Ovary (tissue), 7 donors: ENCODE measurements at regions not wholly inside any gene's neighbourhood (a gene's known extent, or its start where the extent isn't known, plus 50 kb on each side); places are given as distances from the start of the nearest gene placed in this dataset.

Experiments used
- DNase-seq, 5 donors: peaks; one replicate each; pipeline ENCODE4 v3.0.0-alpha.2; 2019 to 2020
- H3K27ac ChIP-seq, 2 donors: fragments of 200-600 bp; one replicate each; pipeline versions ENCODE4 v1.5.1 to v1.8.0; 2019 to 2022
- H3K27me3 ChIP-seq: fragments of 200-600 bp; one replicate; pipeline ENCODE4 v1.8.0; 2022
- H3K36me3 ChIP-seq: fragments of 200-600 bp; sonication (generic); one replicate; pipeline ENCODE4 v1.5.1; 2019
- H3K4me1 ChIP-seq: one replicate; pipeline ENCODE4 v1.8.1; 2013; ENCODE audit warnings: mild to moderate bottlenecking, moderate library complexity; ENCODE audit not compliant: insufficient read depth
- H3K4me3 ChIP-seq: fragments of 200-600 bp; sonication (generic); one replicate; pipeline ENCODE4 v1.5.1; 2017
- H3K9me3 ChIP-seq, 2 donors: fragments of 200-600 bp in 1 of 2; sonication (generic) in 1 of 2; one replicate each; pipeline versions ENCODE4 v1.5.1 to v1.8.1; 2013 to 2019; ENCODE audit warnings: mild to moderate bottlenecking in 1 of 2, moderate library complexity in 1 of 2
- EP300 ChIP-seq: sonication (generic); formaldehyde crosslinking; IDR thresholded peaks from one replicate; pipeline ENCODE4 v1.6.1; 2017; ENCODE audit warnings: antibody characterized with exemption
- POLR2A ChIP-seq: fragments of 450-650 bp; IDR thresholded peaks from one replicate; pipeline ENCODE4 v1.6.1; 2017; ENCODE audit warnings: antibody characterized with exemption, mild to moderate bottlenecking, moderate library complexity
- WGBS, 3 donors: extraction: QIAGEN DNeasy Blood & Tissue Kit in 1 of 3; methylation state at CpG; one replicate each; pipeline versions ENCODE4 v1.1.5 to v1.1.7; 2013 to 2017; 5-methylcytosine and 5-hydroxymethylcytosine counted together
- intact Hi-C, 4 donors: fragments of 100-400 bp; cut with DNase I; formaldehyde crosslinking; loops; one replicate each; pipeline versions ENCODE4 v1.11.0 to v1.15.1; 2022 to 2023
- TF ChIP-seq, protein P1 (sequence below), 3 donors: fragments of 450-650 bp in 2 of 3; fragments of 200-600 bp in 1 of 3; IDR thresholded peaks; one replicate each; pipeline versions ENCODE4 v1.5.1 to v1.8.0; 2016 to 2022; ENCODE audit warnings: antibody characterized with exemption in 3 of 3, mild to moderate bottlenecking in 1 of 3
- donor health status: DM: no; HTN: no; CAD: no; lungs with moderate emphysema.
- donor health status: DM: no; HTN: no; CAD: no.
- donor health status: Bipolar disorder and iron deficiency.
- donor health status: DM: no; HTN: no; CAD: no.
- donor health status: DM: yes; HTN: yes; CAD: no.

DNA sequence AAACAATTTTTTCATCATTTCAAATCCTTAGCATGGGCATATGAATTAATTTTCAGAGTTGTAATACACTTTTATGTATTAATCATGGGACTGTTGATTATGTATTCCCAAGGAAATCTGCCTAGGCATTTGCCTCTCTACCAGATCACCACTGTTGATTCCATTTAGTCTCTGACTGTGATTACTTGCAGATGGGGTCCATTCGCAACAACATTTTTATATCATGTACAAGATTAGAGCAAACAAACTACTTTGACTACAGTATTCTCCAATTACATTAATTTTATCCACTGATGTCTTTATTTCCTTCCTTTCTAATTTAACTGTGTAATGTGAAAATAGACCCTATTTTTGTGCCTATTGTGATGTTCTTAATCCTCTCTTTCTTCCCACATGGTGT lies 831.4 kb upstream of the SLC35B3 start:
- Histone ChIP-seq H3K36me3 (no peaks in the 10 kb centered on the region), H3K9me3 (no peaks in the 10 kb centered on the region), H3K27me3 (no peaks in the 10 kb centered on the region), H3K4me3 (no peak overlapping the region), H3K27ac (no peak overlapping the region), H3K4me1 (no peaks in the 10 kb centered on the region)
- intact Hi-C loops = no loop called here
- 77 to 81% (median 79%) methylated on average over 1 of the region's 1 CpG for WGBS, 3 donors
- TF ChIP-seq, protein P1, sequence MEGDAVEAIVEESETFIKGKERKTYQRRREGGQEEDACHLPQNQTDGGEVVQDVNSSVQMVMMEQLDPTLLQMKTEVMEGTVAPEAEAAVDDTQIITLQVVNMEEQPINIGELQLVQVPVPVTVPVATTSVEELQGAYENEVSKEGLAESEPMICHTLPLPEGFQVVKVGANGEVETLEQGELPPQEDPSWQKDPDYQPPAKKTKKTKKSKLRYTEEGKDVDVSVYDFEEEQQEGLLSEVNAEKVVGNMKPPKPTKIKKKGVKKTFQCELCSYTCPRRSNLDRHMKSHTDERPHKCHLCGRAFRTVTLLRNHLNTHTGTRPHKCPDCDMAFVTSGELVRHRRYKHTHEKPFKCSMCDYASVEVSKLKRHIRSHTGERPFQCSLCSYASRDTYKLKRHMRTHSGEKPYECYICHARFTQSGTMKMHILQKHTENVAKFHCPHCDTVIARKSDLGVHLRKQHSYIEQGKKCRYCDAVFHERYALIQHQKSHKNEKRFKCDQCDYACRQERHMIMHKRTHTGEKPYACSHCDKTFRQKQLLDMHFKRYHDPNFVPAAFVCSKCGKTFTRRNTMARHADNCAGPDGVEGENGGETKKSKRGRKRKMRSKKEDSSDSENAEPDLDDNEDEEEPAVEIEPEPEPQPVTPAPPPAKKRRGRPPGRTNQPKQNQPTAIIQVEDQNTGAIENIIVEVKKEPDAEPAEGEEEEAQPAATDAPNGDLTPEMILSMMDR (IDR thresholded peaks at IDR 0.05) = no peak
- TF ChIP-seq EP300 (no peak), POLR2A (no peak)
- DNase-seq = no peak

DNA sequence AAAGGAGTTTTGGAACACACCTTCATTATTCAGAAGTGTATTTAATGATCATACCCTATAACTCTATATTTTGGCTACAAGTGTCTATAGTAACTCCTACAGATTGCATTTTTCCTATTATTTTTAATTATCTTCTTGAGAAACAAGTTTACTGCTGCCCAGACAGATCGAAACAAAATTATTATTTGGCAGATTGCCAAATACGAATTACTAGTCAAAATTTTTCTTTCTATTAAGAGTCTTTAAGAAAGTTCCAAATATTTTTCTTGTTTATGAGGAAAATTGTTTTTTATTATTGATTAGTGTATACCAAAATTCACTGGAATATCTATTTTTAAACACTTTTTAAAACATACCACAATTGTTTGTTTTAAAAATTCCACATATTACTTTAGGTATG lies 821.9 kb upstream of the SLC35B3 start:
- H3K36me3 ChIP-seq = no peaks in the 10 kb centered on the region
- WGBS, 3 donors = 34 to 47% (median 37%) methylated on average over 2 of the region's 2 CpGs
- intact Hi-C loops = no loop called here

DNA sequence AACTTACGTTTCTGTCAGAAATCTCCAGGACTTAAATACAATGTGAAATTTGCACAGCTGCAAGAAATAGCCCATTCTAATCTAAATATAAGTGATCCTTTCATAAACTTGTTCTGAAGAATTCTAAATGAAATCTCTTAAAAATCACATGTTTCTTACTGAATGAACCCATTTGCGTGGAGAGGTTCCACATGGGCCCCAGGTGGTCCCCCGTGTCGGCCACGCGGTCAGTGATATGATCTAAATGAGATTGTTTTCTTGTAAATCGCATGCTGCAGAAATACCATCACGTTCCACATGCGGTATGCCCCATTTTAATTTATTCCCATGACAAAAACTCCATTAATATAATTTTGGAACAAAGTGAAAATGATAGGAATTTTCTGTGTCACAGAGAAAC lies 818.9 kb upstream of the SLC35B3 start:
- 76 to 85% (median 83%) methylated on average over 9 of the region's 9 CpGs for WGBS, 3 donors
- Histone ChIP-seq H3K27me3 (no peaks in the 10 kb centered on the region), H3K4me1 (no peaks in the 10 kb centered on the region), H3K36me3 (no peaks in the 10 kb centered on the region), H3K4me3 (no peak overlapping the region), H3K27ac (no peak overlapping the region), H3K9me3 (no peaks in the 10 kb centered on the region)
- intact Hi-C loops = no loop called here
- TF ChIP-seq POLR2A (no peak), EP300 (no peak)
- TF ChIP-seq, protein P1 (IDR thresholded peaks at IDR 0.05) = no peak
- no peak for DNase-seq

More for the DNA sequence above, 821.9 kb upstream of the SLC35B3 start:
- Histone ChIP-seq H3K4me3 (no peak overlapping the region), H3K27ac (no peak overlapping the region), H3K4me1 (no peaks in the 10 kb centered on the region), H3K27me3 (no peaks in the 10 kb centered on the region), H3K9me3 (peaks cover 0 to 8% of the 10 kb centered on the region in 2 donors)
- no peak for DNase-seq
- no peak for TF ChIP-seq EP300
- no peak for TF ChIP-seq POLR2A
- TF ChIP-seq, protein P1 (IDR thresholded peaks at IDR 0.05) = no peak

DNA sequence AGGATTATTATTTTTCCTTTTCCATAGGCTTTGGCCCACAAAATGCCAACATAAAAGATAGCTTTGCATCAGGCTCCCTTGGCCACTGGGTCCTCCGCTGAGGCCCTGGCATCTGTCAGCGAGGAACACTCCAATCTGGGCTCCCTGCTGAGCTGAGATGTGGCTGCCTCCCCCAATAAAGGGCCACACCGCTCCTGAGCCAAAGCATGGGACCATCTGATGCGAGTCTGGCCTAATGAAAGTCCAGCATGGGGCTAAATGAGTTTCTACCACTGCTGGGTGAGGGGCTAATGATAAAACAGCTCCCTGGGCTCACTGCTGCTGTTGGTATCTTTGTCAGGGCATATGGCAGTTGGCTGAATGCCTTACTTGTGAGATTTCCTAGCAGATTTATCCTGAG lies 817.5 kb upstream of the SLC35B3 start:
- TF ChIP-seq EP300 = no peak
- TF ChIP-seq, protein P1 (IDR thresholded peaks at IDR 0.05) = no peak
- TF ChIP-seq POLR2A = no peak
- DNase-seq = no peak
- H3K36me3 ChIP-seq = no peaks in the 10 kb centered on the region
- H3K9me3 ChIP-seq = no peaks in the 10 kb centered on the region
- intact Hi-C loops = no loop called here
- H3K4me3 ChIP-seq = no peak overlapping the region
- WGBS, 3 donors = 47 to 59% (median 52%) methylated on average over 4 of the region's 4 CpGs
- H3K4me1 ChIP-seq = no peaks in the 10 kb centered on the region
- no peak overlapping the region for H3K27ac ChIP-seq
- H3K27me3 ChIP-seq = no peaks in the 10 kb centered on the region

DNA sequence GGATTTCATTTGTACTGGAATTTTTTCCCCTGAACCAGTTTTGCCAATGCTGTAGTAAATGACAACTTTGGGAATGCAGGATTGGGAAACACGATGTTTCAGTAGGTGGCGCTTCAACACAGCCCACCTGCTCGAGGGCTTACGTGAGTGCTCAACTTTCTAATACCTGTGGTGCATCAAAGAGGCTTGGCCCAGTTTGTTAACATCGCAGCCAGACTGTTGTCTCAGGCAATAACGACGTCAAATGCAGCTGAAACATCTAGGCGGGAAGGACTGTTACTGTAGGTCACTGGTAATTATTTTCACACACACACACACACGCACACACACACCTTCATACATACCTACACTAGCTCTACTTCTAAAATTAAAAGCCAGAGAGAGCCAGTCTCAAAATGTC lies 815.5 kb upstream of the SLC35B3 start:
- H3K9me3 ChIP-seq = no peaks in the 10 kb centered on the region
- 8 to 11% (median 10%) methylated on average over 9 of the region's 9 CpGs for WGBS, 3 donors
- H3K27ac ChIP-seq = no peak overlapping the region
- no peak overlapping the region for H3K4me3 ChIP-seq
- DNase-seq = no peak
- no peaks in the 10 kb centered on the region for H3K36me3 ChIP-seq
- H3K4me1 ChIP-seq = no peaks in the 10 kb centered on the region
- intact Hi-C loops = no loop called here
- no peaks in the 10 kb centered on the region for H3K27me3 ChIP-seq
- TF ChIP-seq, protein P1 (IDR thresholded peaks at IDR 0.05) = no peak
- TF ChIP-seq POLR2A (no peak), EP300 (no peak)
